Mesothelial cell of epicardium (in vitro differentiated cells): ENCODE measurements at regions not wholly inside any gene's neighbourhood (a gene's known extent, or its start where the extent isn't known, plus 50 kb on each side); places are given as distances from the start of the nearest gene placed in this dataset.

Experiments used
- DNase-seq, 2 experiments: peaks; one replicate each; pipeline ENCODE4 v3.0.0; 2021; ENCODE audit warnings: low spot score in 2 of 2; ENCODE audit not compliant: unreplicated experiment in 2 of 2
- H3K27ac Mint-ChIP-seq: 2 replicates; pipeline ENCODE4 v1.8.0; 2021; ENCODE audit warnings: mixed read lengths
- H3K27me3 Mint-ChIP-seq: 2 replicates; pipeline ENCODE4 v1.8.0; 2021; ENCODE audit warnings: low read depth, mixed read lengths
- H3K36me3 Mint-ChIP-seq: 2 replicates; pipeline ENCODE4 v1.8.0; 2021; ENCODE audit warnings: mixed read lengths
- H3K4me1 Mint-ChIP-seq: 2 replicates; pipeline ENCODE4 v1.8.0; 2021; ENCODE audit warnings: mixed read lengths
- H3K4me3 Mint-ChIP-seq: 2 replicates; pipeline ENCODE4 v1.8.0; 2021; ENCODE audit warnings: mild to moderate bottlenecking, moderate library complexity, mixed read lengths
- H3K9me3 Mint-ChIP-seq: 2 replicates; pipeline ENCODE4 v1.8.0; 2021; ENCODE audit warnings: mixed read lengths
- CTCF ChIP-seq: fragments of 200-600 bp; sonication (generic); IDR thresholded peaks from one replicate; pipeline ENCODE4 v1.5.0; 2021; ENCODE audit warnings: antibody characterized with exemption; ENCODE audit not compliant: unreplicated experiment

DNA sequence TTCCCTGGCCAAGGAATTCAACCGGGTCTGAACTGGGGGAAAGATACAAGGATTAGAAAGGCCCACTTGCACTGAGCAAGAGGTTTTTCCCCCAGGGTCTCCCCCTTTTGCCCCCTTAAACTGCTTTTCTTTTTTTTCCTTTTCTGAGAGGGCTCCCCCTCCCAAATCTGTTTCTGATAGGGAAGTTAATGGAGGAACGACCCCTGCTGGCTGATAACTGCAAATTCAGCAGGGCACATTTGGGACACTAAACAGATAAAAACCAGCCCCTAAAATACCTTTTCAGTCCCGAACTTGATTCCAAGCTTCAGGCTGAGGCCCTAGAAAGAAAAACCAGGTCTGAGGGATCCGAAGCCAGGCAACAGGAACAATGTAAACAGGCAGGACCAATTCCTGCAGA is 1012.4 kb upstream of the CRIM1 start:
- no peak for DNase-seq
- no peaks in the 10 kb centered on the region for H3K4me1 Mint-ChIP-seq
- peaks cover 7% of the 10 kb centered on the region for H3K27me3 Mint-ChIP-seq
- peaks cover 19% of the 10 kb centered on the region for H3K9me3 Mint-ChIP-seq
- H3K36me3 Mint-ChIP-seq = no peaks in the 10 kb centered on the region
- peak; percentile 36 for TF ChIP-seq CTCF
- no peak overlapping the region for H3K27ac Mint-ChIP-seq
- H3K4me3 Mint-ChIP-seq = no peak overlapping the region

- Mint-ChIP-seq H3K4me1 (no peaks in the 10 kb centered on the region), H3K27me3 (no peaks in the 10 kb centered on the region), H3K36me3 (no peaks in the 10 kb centered on the region), H3K9me3 (peaks cover 19% of the 10 kb centered on the region), H3K27ac (no peak overlapping the region), H3K4me3 (no peak overlapping the region)
- TF ChIP-seq CTCF = no peak
- DNase-seq = no peak
Measured at GRCh38 chr2:35339211-35339610, 1016.4 kb upstream of the CRIM1 start.

GRCh38 chr2:35337922-35338321 is 1017.7 kb upstream of the CRIM1 start:
- no peaks in the 10 kb centered on the region for H3K4me1 Mint-ChIP-seq
- no peaks in the 10 kb centered on the region for H3K27me3 Mint-ChIP-seq
- no peak overlapping the region for H3K4me3 Mint-ChIP-seq
- no peak for TF ChIP-seq CTCF
- no peak overlapping the region for H3K27ac Mint-ChIP-seq
- no peak for DNase-seq
- peaks cover 19% of the 10 kb centered on the region for H3K9me3 Mint-ChIP-seq
- no peaks in the 10 kb centered on the region for H3K36me3 Mint-ChIP-seq

- no peaks in the 10 kb centered on the region for H3K36me3 Mint-ChIP-seq
- peaks cover 7% of the 10 kb centered on the region for H3K4me1 Mint-ChIP-seq
- no peaks in the 10 kb centered on the region for H3K9me3 Mint-ChIP-seq
- TF ChIP-seq CTCF = no peak
- no peak for DNase-seq
- H3K27me3 Mint-ChIP-seq = no peaks in the 10 kb centered on the region
- no peak overlapping the region for H3K27ac Mint-ChIP-seq
- H3K4me3 Mint-ChIP-seq = no peak overlapping the region
Measured at GRCh38 chr2:35314049-35314448, 1041.5 kb upstream of the CRIM1 start.

GRCh38 chr2:35301369-35301768 is 1054.2 kb upstream of the CRIM1 start:
- peaks cover 22% of the 10 kb centered on the region for H3K4me1 Mint-ChIP-seq
- no peaks in the 10 kb centered on the region for H3K36me3 Mint-ChIP-seq
- TF ChIP-seq CTCF = no peak
- H3K9me3 Mint-ChIP-seq = no peaks in the 10 kb centered on the region
- no peaks in the 10 kb centered on the region for H3K27me3 Mint-ChIP-seq
- H3K27ac Mint-ChIP-seq = no peak overlapping the region
- H3K4me3 Mint-ChIP-seq = no peak overlapping the region
- no peak for DNase-seq

- Mint-ChIP-seq H3K27ac (no peak overlapping the region), H3K9me3 (no peaks in the 10 kb centered on the region), H3K4me1 (peaks cover 22% of the 10 kb centered on the region), H3K4me3 (no peak overlapping the region), H3K27me3 (no peaks in the 10 kb centered on the region), H3K36me3 (no peaks in the 10 kb centered on the region)
- no peak for DNase-seq
- no peak for TF ChIP-seq CTCF
Measured at GRCh38 chr2:35298493-35298892, 1057.1 kb upstream of the CRIM1 start.
